Stomach (tissue), 8 donors: ENCODE measurements at regions not wholly inside any gene's neighbourhood (a gene's known extent, or its start where the extent isn't known, plus 50 kb on each side); places are given as distances from the start of the nearest gene placed in this dataset.

Experiments
- DNase-seq, 2 donors: peaks; one replicate each; pipeline versions ENCODE4 v3.0.0 to v3.0.0-alpha.2; 2013 to 2019
- H3K27ac ChIP-seq, 5 donors: fragments of 200-600 bp in 4 of 5; sonication (generic) in 4 of 5; one replicate each; pipeline ENCODE4 v1.5.1; 2013 to 2019; ENCODE audit warnings: mild to moderate bottlenecking in 1 of 5, moderate library complexity in 1 of 5
- H3K27me3 ChIP-seq, 3 donors: fragments of 200-600 bp; sonication (generic); one replicate each; pipeline ENCODE4 v1.5.1; 2017 to 2019; ENCODE audit warnings: mixed run types in 1 of 3
- H3K36me3 ChIP-seq, 4 donors: fragments of 200-600 bp; sonication (generic); 1 replicate in 3 of 4; 2 replicates in 1 of 4; pipeline ENCODE4 v1.5.1; 2016 to 2019
- H3K4me1 ChIP-seq, 4 donors: fragments of 200-600 bp; sonication (generic); one replicate each; pipeline ENCODE4 v1.5.1; 2016 to 2019
- H3K4me3 ChIP-seq, 4 donors: fragments of 200-600 bp; sonication (generic) in 3 of 4; one replicate each; pipeline ENCODE4 v1.5.1; 2016 to 2019; ENCODE audit warnings: mild to moderate bottlenecking in 1 of 4
- H3K9me3 ChIP-seq, 4 donors: fragments of 200-600 bp; sonication (generic); one replicate each; pipeline ENCODE4 v1.5.1; 2016 to 2019
- EP300 ChIP-seq: sonication (generic); formaldehyde crosslinking; IDR thresholded peaks from one replicate; pipeline ENCODE4 v1.6.1; 2017; ENCODE audit warnings: antibody characterized with exemption
- POLR2A ChIP-seq, 4 donors: fragments of 450-650 bp; IDR thresholded peaks; one replicate each; pipeline ENCODE4 v1.6.1; 2016; ENCODE audit warnings: antibody characterized with exemption in 4 of 4, control low read depth in 2 of 4, mild to moderate bottlenecking in 1 of 4, moderate library complexity in 1 of 4
- POLR2AphosphoS5 ChIP-seq, 3 donors: sonication (generic); formaldehyde crosslinking; IDR thresholded peaks; one replicate each; pipeline ENCODE4 v1.6.1; 2016; ENCODE audit warnings: antibody characterized with exemption in 3 of 3
- WGBS, 5 donors: extraction: QIAGEN DNeasy Blood & Tissue Kit in 3 of 5; methylation state at CpG; one replicate each; pipeline versions ENCODE4 v1.1.5 to v1.1.7; 2013 to 2018; 5-methylcytosine and 5-hydroxymethylcytosine counted together
- intact Hi-C: fragments of 100-400 bp; cut with DNase I; formaldehyde crosslinking; loops from one replicate; pipeline ENCODE4 v1.15.1; 2023; ENCODE audit warnings: low total_unique reads
- TF ChIP-seq, protein P1 (sequence below), 7 experiments: fragments of 450-650 bp in 4 of 7; fragments of 200-600 bp in 3 of 7; sonication (generic) in 3 of 7; IDR thresholded peaks; one replicate each; pipeline ENCODE4 v1.5.1; 2016 to 2019; ENCODE audit warnings: antibody characterized with exemption in 7 of 7, control low read depth in 2 of 7, mild to moderate bottlenecking in 1 of 7
- donor health status: healthy with polysubstance abuse.
- donor health status: Bipolar disorder and iron deficiency.
- donor health status: healthy.

DNA sequence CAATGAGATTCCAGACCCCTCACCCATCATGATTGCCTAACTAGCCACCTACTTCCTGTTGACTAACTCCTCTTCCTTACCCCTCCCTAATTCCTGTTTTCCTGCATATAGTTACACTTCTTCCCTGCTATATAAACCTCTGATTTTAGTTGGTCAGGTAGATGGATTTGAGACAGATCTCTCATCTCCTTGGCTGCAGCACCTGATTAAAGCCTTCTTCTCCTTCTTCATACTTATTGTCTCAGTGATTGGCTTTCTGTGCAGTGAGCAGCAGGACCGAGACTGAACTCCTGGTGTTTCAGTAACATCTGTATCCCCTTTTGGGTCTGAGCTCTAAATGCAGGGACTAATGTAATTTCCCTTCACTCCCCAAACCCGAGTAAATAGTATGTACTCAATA is 51.7 kb upstream of the ATXN1 start:
- no peak overlapping the region for H3K27ac ChIP-seq
- no peak for DNase-seq
- TF ChIP-seq POLR2A (IDR thresholded peaks at IDR 0.05) (no peak), EP300 (no peak)
- TF ChIP-seq, protein P1, sequence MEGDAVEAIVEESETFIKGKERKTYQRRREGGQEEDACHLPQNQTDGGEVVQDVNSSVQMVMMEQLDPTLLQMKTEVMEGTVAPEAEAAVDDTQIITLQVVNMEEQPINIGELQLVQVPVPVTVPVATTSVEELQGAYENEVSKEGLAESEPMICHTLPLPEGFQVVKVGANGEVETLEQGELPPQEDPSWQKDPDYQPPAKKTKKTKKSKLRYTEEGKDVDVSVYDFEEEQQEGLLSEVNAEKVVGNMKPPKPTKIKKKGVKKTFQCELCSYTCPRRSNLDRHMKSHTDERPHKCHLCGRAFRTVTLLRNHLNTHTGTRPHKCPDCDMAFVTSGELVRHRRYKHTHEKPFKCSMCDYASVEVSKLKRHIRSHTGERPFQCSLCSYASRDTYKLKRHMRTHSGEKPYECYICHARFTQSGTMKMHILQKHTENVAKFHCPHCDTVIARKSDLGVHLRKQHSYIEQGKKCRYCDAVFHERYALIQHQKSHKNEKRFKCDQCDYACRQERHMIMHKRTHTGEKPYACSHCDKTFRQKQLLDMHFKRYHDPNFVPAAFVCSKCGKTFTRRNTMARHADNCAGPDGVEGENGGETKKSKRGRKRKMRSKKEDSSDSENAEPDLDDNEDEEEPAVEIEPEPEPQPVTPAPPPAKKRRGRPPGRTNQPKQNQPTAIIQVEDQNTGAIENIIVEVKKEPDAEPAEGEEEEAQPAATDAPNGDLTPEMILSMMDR (IDR thresholded peaks at IDR 0.05) = no peak
- H3K9me3 ChIP-seq = peaks cover 7 to 31% (median 19%) of the 10 kb centered on the region in 4 donors
- no peak overlapping the region for H3K4me3 ChIP-seq
- 88 to 98% (median 92%) methylated on average over 2 of the region's 2 CpGs for WGBS, 5 donors
- intact Hi-C loops = no loop called here
- H3K27me3 ChIP-seq = no peaks in the 10 kb centered on the region
- no peaks in the 10 kb centered on the region for H3K36me3 ChIP-seq
- H3K4me1 ChIP-seq = no peaks in the 10 kb centered on the region

DNA sequence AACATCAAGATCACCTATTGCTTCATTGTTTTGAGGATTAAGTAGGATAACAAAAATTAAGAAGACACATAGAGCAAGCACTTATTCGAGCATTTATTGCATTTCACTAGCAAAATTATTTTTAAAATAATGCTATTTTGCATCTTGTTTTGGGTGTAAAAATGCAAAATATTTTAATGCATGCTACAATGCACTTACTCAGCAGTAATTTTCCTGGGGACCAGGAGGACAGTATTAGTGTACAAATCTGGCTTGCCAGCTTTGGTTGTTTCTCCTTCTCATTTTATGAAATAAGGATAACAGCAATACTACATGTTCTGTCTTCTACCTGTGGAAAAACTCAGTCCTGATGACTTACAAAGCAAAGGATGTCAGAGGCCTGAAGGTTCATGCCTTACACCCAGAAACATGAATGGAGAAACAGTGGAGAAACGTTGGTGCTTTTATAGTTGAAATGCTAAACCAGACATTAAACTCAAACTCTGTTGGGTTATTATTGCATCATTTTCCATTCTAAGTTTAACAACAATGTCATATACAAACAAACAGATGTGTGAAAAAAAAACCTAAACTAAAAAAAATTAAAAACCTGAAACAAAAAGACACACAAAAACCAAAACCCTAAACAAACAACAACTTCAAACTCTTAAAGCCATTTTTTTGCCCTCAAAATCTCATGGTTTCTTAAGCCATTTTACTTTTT is 50.2 kb upstream of the ATXN1 start:
- intact Hi-C loops = no loop called here
- Histone ChIP-seq H3K36me3 (no peaks in the 10 kb centered on the region), H3K27me3 (no peaks in the 10 kb centered on the region), H3K27ac (no peak overlapping the region), H3K9me3 (peaks cover 7 to 31% (median 19%) of the 10 kb centered on the region in 4 donors), H3K4me1 (no peaks in the 10 kb centered on the region), H3K4me3 (no peak overlapping the region)
- TF ChIP-seq, protein P1 (IDR thresholded peaks at IDR 0.05) = no peak
- no peak for TF ChIP-seq EP300
- no peak for TF ChIP-seq POLR2AphosphoS5 (IDR thresholded peaks at IDR 0.05)
- no peak for TF ChIP-seq POLR2A (IDR thresholded peaks at IDR 0.05)
- DNase-seq = no peak
- WGBS, 5 donors = 66 to 83% (median 79%) methylated on average over 2 of the region's 2 CpGs
